ENCODE measurements at regions not wholly inside any gene's neighbourhood (a gene's known extent, or its start where the extent isn't known, plus 50 kb on each side); places are given as distances from the start of the nearest gene placed in this dataset.

GRCh38 chr12:131618303-131618658, 92.6 kb upstream of the SFSWAP start:
- no peak for TF ChIP-seq CTCF (IDR thresholded peaks at IDR 0.05; ENCODE audit: control insufficient read depth, extremely low read depth, insufficient read depth)
- no peak for DNase-seq (ENCODE audit: low read depth)
- H3K4me3 ChIP-seq (ENCODE audit: low read depth, low read length) = no peak overlapping the region

- no peak for TF ChIP-seq CTCF (IDR thresholded peaks at IDR 0.05; ENCODE audit: control insufficient read depth, extremely low read depth, insufficient read depth)
- H3K4me3 ChIP-seq (ENCODE audit: low read depth, low read length) = no peak overlapping the region
- DNase-seq (ENCODE audit: low read depth) = no peak
These were observed 92.2 kb upstream of the SFSWAP start for GRCh38 chr12:131618701-131619100.

GRCh38 chr12:131619106-131619642, 91.7 kb upstream of the SFSWAP start:
- no peak for DNase-seq (ENCODE audit: low read depth)
- no peak overlapping the region for H3K4me3 ChIP-seq (ENCODE audit: low read depth, low read length)
- no peak for TF ChIP-seq CTCF (IDR thresholded peaks at IDR 0.05; ENCODE audit: control insufficient read depth, extremely low read depth, insufficient read depth)

GRCh38 chr12:131619736-131620506, 91.0 kb upstream of the SFSWAP start:
- no peak for DNase-seq (ENCODE audit: low read depth)
- TF ChIP-seq CTCF (IDR thresholded peaks at IDR 0.05; ENCODE audit: control insufficient read depth, extremely low read depth, insufficient read depth) = no peak
- H3K4me3 ChIP-seq (ENCODE audit: low read depth, low read length) = no peak overlapping the region

- no peak for DNase-seq (ENCODE audit: low read depth)
- no peak overlapping the region for H3K4me3 ChIP-seq (ENCODE audit: low read depth, low read length)
- TF ChIP-seq CTCF (IDR thresholded peaks at IDR 0.05; ENCODE audit: control insufficient read depth, extremely low read depth, insufficient read depth) = no peak
These were observed 90.4 kb upstream of the SFSWAP start for GRCh38 chr12:131620520-131620919.

- no peak for TF ChIP-seq CTCF (IDR thresholded peaks at IDR 0.05; ENCODE audit: control insufficient read depth, extremely low read depth, insufficient read depth)
- DNase-seq (ENCODE audit: low read depth) = no peak
- no peak overlapping the region for H3K4me3 ChIP-seq (ENCODE audit: low read depth, low read length)
These were observed 89.8 kb upstream of the SFSWAP start for GRCh38 chr12:131620946-131621681.

All from LNCaP clone FGC (cell line).